ENCODE measurements at regions not wholly inside any gene's neighbourhood (a gene's known extent, or its start where the extent isn't known, plus 50 kb on each side); places are given as distances from the start of the nearest gene placed in this dataset.

DNA sequence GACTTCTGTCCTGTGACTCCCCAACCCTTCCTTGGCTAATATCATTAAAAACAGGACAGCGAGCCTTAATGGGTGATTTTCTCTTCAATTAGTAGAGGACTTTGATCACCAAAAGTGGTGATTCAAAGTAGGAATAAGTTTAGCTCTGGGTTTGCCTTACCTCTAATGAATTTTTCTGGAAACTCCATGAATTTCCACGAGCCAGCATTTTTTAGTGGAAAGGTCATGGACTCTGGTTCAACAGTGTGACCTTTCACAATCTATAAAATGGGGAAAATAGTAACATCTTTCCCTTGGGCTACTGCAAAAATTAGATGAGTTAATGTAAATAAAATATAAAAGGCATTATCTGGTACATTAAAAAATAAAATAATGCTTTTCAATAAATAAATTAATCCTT, 417.8 kb upstream of the NR2F2 start:
- no peaks in the 10 kb centered on the region for H3K9me3 ChIP-seq (ENCODE audit: insufficient read depth, low read length)
- no peak overlapping the region for H3K9ac ChIP-seq (ENCODE audit: low read length)
- H4K20me1 ChIP-seq (ENCODE audit: insufficient read depth, low read length), result no peaks in the 10 kb centered on the region
- no peak overlapping the region for H2AFZ ChIP-seq (ENCODE audit: low read depth, low read length)
- no peaks in the 10 kb centered on the region for H3K79me2 ChIP-seq (ENCODE audit: low read length)
- no peak overlapping the region for H3K4me3 ChIP-seq (ENCODE audit: low read length)
- no peak overlapping the region for H3K27ac ChIP-seq (ENCODE audit: low read length)
- H3K36me3 ChIP-seq (replicated peaks; ENCODE audit: low read depth, low read length), result no peaks in the 10 kb centered on the region
- H3K27me3 ChIP-seq (ENCODE audit: low read depth, low read length), result 0 out of 2 replicates have a peak, but pooled peaks cover 10% of the 10 kb centered on the region
- TF ChIP-seq EZH2phosphoT487 (IDR thresholded peaks at IDR 0.05; ENCODE audit: low read depth) (no peak), CTCF (IDR thresholded peaks at IDR 0.05; ENCODE audit: low read depth, low read length) (no peak)
- H3K4me1 ChIP-seq (ENCODE audit: low read length), result no peaks in the 10 kb centered on the region
- no peak overlapping the region for H3K4me2 ChIP-seq (ENCODE audit: low read length)

GRCh38 chr15:95916568-95916967, 413.9 kb upstream of the NR2F2 start:
- H2AFZ ChIP-seq (ENCODE audit: low read depth, low read length), result no peak overlapping the region

DNA sequence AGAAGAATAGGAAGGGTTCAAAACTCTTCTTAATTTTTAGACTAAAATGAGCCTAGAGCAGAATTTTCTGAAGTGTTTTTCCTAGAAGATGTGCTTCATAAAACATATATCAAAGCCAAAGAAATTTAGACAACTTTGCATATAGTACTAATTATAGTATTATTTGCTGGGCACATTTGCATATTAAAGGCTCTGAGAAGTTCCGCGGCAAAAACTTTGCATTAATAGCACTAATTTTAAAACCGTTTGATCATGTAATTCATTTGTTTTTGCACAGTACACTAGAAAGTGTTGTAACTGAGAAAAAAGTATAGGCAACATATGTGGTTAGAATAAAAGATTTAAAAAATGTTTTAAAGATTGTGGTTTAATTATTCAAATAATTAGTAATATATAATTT, 412.0 kb upstream of the NR2F2 start:
- Histone ChIP-seq H3K9me3 (ENCODE audit: insufficient read depth, low read length) (no peaks in the 10 kb centered on the region), H3K27ac (ENCODE audit: low read length) (no peak overlapping the region), H4K20me1 (ENCODE audit: insufficient read depth, low read length) (no peaks in the 10 kb centered on the region), H3K79me2 (ENCODE audit: low read length) (no peaks in the 10 kb centered on the region), H3K27me3 (ENCODE audit: low read depth, low read length) (0 out of 2 replicates have a peak, but pooled peaks cover 6% of the 10 kb centered on the region), H2AFZ (ENCODE audit: low read depth, low read length) (no peak overlapping the region), H3K36me3 (replicated peaks; ENCODE audit: low read depth, low read length) (no peaks in the 10 kb centered on the region), H3K4me1 (ENCODE audit: low read length) (no peaks in the 10 kb centered on the region), H3K9ac (ENCODE audit: low read length) (no peak overlapping the region), H3K4me2 (ENCODE audit: low read length) (no peak overlapping the region), H3K4me3 (ENCODE audit: low read length) (no peak overlapping the region)
- TF ChIP-seq CTCF (IDR thresholded peaks at IDR 0.05; ENCODE audit: low read depth, low read length) (no peak), EZH2phosphoT487 (IDR thresholded peaks at IDR 0.05; ENCODE audit: low read depth) (no peak)

More at GRCh38 chr15:95916568-95916967, 413.9 kb upstream of the NR2F2 start:
- Histone ChIP-seq H3K79me2 (ENCODE audit: low read length) (no peaks in the 10 kb centered on the region), H3K4me1 (ENCODE audit: low read length) (no peaks in the 10 kb centered on the region), H3K27me3 (ENCODE audit: low read depth, low read length) (0 out of 2 replicates have a peak, but pooled peaks cover 10% of the 10 kb centered on the region), H3K27ac (ENCODE audit: low read length) (no peak overlapping the region), H3K9me3 (ENCODE audit: insufficient read depth, low read length) (no peaks in the 10 kb centered on the region), H3K9ac (ENCODE audit: low read length) (no peak overlapping the region), H3K4me3 (ENCODE audit: low read length) (no peak overlapping the region), H3K4me2 (ENCODE audit: low read length) (no peak overlapping the region), H4K20me1 (ENCODE audit: insufficient read depth, low read length) (no peaks in the 10 kb centered on the region), H3K36me3 (replicated peaks; ENCODE audit: low read depth, low read length) (no peaks in the 10 kb centered on the region)
- TF ChIP-seq EZH2phosphoT487 (IDR thresholded peaks at IDR 0.05; ENCODE audit: low read depth), result no peak
- TF ChIP-seq CTCF (IDR thresholded peaks at IDR 0.05; ENCODE audit: low read depth, low read length), result no peak

DNA sequence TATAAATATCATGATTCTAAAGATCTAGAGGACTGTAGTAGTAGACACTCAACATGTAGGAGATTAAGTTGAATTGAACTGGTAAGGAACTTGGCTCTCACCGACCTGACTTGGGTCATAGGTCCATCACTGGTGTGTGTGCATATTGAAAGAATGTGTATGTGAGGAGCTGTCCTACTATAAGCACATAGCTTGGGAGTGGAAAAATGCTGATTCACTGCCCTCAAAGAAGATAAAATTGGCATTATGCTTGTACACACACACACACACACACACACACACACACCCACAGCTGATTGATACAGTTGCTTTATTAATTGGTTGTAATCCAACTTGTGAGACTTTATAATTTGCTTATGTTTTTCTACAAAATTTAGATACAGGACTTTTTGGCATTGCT, 411.0 kb upstream of the NR2F2 start:
- Histone ChIP-seq H3K4me1 (ENCODE audit: low read length) (no peaks in the 10 kb centered on the region), H3K27me3 (ENCODE audit: low read depth, low read length) (0 out of 2 replicates have a peak, but pooled peaks cover 6% of the 10 kb centered on the region), H3K9me3 (ENCODE audit: insufficient read depth, low read length) (no peaks in the 10 kb centered on the region), H3K36me3 (replicated peaks; ENCODE audit: low read depth, low read length) (no peaks in the 10 kb centered on the region), H3K4me3 (ENCODE audit: low read length) (no peak overlapping the region), H2AFZ (ENCODE audit: low read depth, low read length) (no peak overlapping the region), H3K9ac (ENCODE audit: low read length) (no peak overlapping the region), H3K4me2 (ENCODE audit: low read length) (no peak overlapping the region), H4K20me1 (ENCODE audit: insufficient read depth, low read length) (no peaks in the 10 kb centered on the region), H3K79me2 (ENCODE audit: low read length) (no peaks in the 10 kb centered on the region), H3K27ac (ENCODE audit: low read length) (no peak overlapping the region)
- no peak for TF ChIP-seq CTCF (IDR thresholded peaks at IDR 0.05; ENCODE audit: low read depth, low read length)
- no peak for TF ChIP-seq EZH2phosphoT487 (IDR thresholded peaks at IDR 0.05; ENCODE audit: low read depth)

Data from OCI-LY3 (cell line).